H9 (cell line): ENCODE measurements at regions not wholly inside any gene's neighbourhood (a gene's known extent, or its start where the extent isn't known, plus 50 kb on each side); places are given as distances from the start of the nearest gene placed in this dataset.

Source experiments
- DNase-seq: peaks from one replicate; pipeline ENCODE4 v3.0.0-alpha.2; 2017
- H2AFZ ChIP-seq: one replicate; pipeline ENCODE4 v1.6.1; 2013; ENCODE audit warnings: mild to moderate bottlenecking, low read length, control low read depth, moderate library complexity
- H2AK5ac ChIP-seq: 2 replicates; pipeline ENCODE4 v1.6.1; 2013; ENCODE audit warnings: low read length, control low read depth, mixed read lengths; ENCODE audit not compliant: insufficient read length
- H2BK120ac ChIP-seq: one replicate; pipeline ENCODE4 v1.6.1; 2013; ENCODE audit warnings: low read depth, mild to moderate bottlenecking, low read length, control low read depth, inconsistent platforms; ENCODE audit not compliant: poor library complexity, severe bottlenecking
- H2BK12ac ChIP-seq: 2 replicates; pipeline ENCODE4 v1.6.1; 2013; ENCODE audit warnings: low read length, control low read depth, mixed read lengths, low read depth; ENCODE audit not compliant: insufficient read length
- H2BK15ac ChIP-seq: 2 replicates; pipeline ENCODE4 v1.6.1; 2013; ENCODE audit warnings: low read depth, low read length, control low read depth
- H2BK20ac ChIP-seq: one replicate; pipeline ENCODE4 v1.6.1; 2013; ENCODE audit warnings: low read depth, mild to moderate bottlenecking, low read length, control low read depth, inconsistent platforms; ENCODE audit not compliant: poor library complexity, severe bottlenecking
- H2BK5ac ChIP-seq: 2 replicates; pipeline ENCODE4 v1.6.1; 2013; ENCODE audit warnings: low read length, control low read depth, mixed read lengths; ENCODE audit not compliant: insufficient read length
- H3K14ac ChIP-seq: 2 replicates; pipeline ENCODE4 v1.6.1; 2013; ENCODE audit warnings: low read length, control low read depth; ENCODE audit not compliant: insufficient read depth
- H3K18ac ChIP-seq: 2 replicates; pipeline ENCODE4 v1.6.1; 2013; ENCODE audit warnings: low read depth, mild to moderate bottlenecking, mixed read lengths, low read length, control low read depth; ENCODE audit not compliant: insufficient read length
- H3K23ac ChIP-seq: 2 replicates; pipeline ENCODE4 v1.6.1; 2013; ENCODE audit warnings: low read length, control low read depth, mixed read lengths, low read depth; ENCODE audit not compliant: insufficient read length
- H3K23me2 ChIP-seq: 2 replicates; pipeline ENCODE4 v1.6.1; 2013; ENCODE audit warnings: low read depth, mild to moderate bottlenecking, mixed read lengths, low read length, control low read depth; ENCODE audit not compliant: insufficient read length, poor library complexity, severe bottlenecking
- H3K27ac ChIP-seq: 2 replicates; pipeline ENCODE4 v1.5.1; 2013; ENCODE audit warnings: low read length, control low read depth, mixed read lengths, low read depth; ENCODE audit not compliant: insufficient read length
- H3K27me3 ChIP-seq: 2 replicates; pipeline ENCODE4 v1.6.1; 2013; ENCODE audit warnings: low read length, control low read depth, inconsistent platforms; ENCODE audit not compliant: insufficient read depth
- H3K4ac ChIP-seq: 2 replicates; pipeline ENCODE4 v1.6.1; 2013; ENCODE audit warnings: low read depth, mild to moderate bottlenecking, control low read depth, inconsistent platforms, low read length, moderate library complexity
- H3K4me1 ChIP-seq: 2 replicates; pipeline ENCODE4 v1.6.1; 2013; ENCODE audit warnings: low read length, control low read depth, inconsistent platforms; ENCODE audit not compliant: insufficient read depth
- H3K4me2 ChIP-seq: 2 replicates; pipeline ENCODE4 v1.6.1; 2013; ENCODE audit warnings: low read length, control low read depth, mixed read lengths; ENCODE audit not compliant: insufficient read length, insufficient read depth
- H3K56ac ChIP-seq: 2 replicates; pipeline ENCODE4 v1.6.1; 2013; ENCODE audit warnings: low read depth, mild to moderate bottlenecking, mixed read lengths, low read length, control low read depth; ENCODE audit not compliant: insufficient read length
- H3K79me1 ChIP-seq: 2 replicates; pipeline ENCODE4 v1.6.1; 2013; ENCODE audit warnings: low read depth, mild to moderate bottlenecking, moderate library complexity, low read length, control low read depth, inconsistent platforms; ENCODE audit not compliant: insufficient read depth, poor library complexity, severe bottlenecking
- H3K79me2 ChIP-seq: 2 replicates; pipeline ENCODE4 v1.6.1; 2013; ENCODE audit warnings: low read length, control low read depth, inconsistent platforms; ENCODE audit not compliant: insufficient read depth
- H3K9ac ChIP-seq: 2 replicates; pipeline ENCODE4 v1.6.1; 2013; ENCODE audit warnings: low read length, control low read depth, mixed read lengths; ENCODE audit not compliant: insufficient read length; ENCODE audit errors: extremely low read depth
- H3K9me3 ChIP-seq: one replicate; pipeline ENCODE4 v1.6.1; 2013; ENCODE audit warnings: low read depth, low read length, inconsistent platforms; ENCODE audit not compliant: control insufficient read depth
- H3T11ph ChIP-seq: one replicate; pipeline ENCODE4 v1.6.1; 2013; ENCODE audit warnings: mild to moderate bottlenecking, low read length, control low read depth, inconsistent platforms
- H4K20me1 ChIP-seq: one replicate; pipeline ENCODE4 v1.6.1; 2013; ENCODE audit not compliant: control insufficient read depth, insufficient read length, insufficient read depth
- H4K5ac ChIP-seq: 2 replicates; pipeline ENCODE4 v1.6.1; 2013; ENCODE audit warnings: low read depth, mild to moderate bottlenecking, mixed read lengths, low read length, control low read depth; ENCODE audit not compliant: insufficient read length
- H4K8ac ChIP-seq: replicated peaks from 2 replicates; pipeline ENCODE4 v1.6.1; 2013; ENCODE audit warnings: low read length, control low read depth, mixed read lengths, low read depth; ENCODE audit not compliant: insufficient read length
- H4K91ac ChIP-seq: 2 replicates; pipeline ENCODE4 v1.6.1; 2013; ENCODE audit warnings: low read depth, mild to moderate bottlenecking, moderate library complexity, mixed read lengths, low read length, control low read depth; ENCODE audit not compliant: insufficient read length
- H3K27ac Mint-ChIP-seq, 3 experiments: 2 replicates in 2 of 3; 3 replicates in 1 of 3; pipeline ENCODE4 v1.8.0; 2020 to 2021; ENCODE audit warnings: mixed read lengths in 3 of 3, mild to moderate bottlenecking in 1 of 3, moderate library complexity in 1 of 3
- H3K27me3 Mint-ChIP-seq: 2 replicates; pipeline ENCODE4 v1.8.0; 2021; ENCODE audit warnings: low read depth, mild to moderate bottlenecking, moderate library complexity, mixed read lengths
- H3K36me3 Mint-ChIP-seq, 3 experiments: 2 replicates in 2 of 3; 3 replicates in 1 of 3; pipeline ENCODE4 v1.8.0; 2020 to 2021; ENCODE audit warnings: low read depth in 3 of 3, mixed read lengths in 3 of 3; ENCODE audit not compliant: insufficient read depth in 1 of 3
- H3K4me1 Mint-ChIP-seq, 2 experiments: 2 replicates each; pipeline ENCODE4 v1.8.0; 2020; ENCODE audit warnings: mixed read lengths in 2 of 2
- H3K4me3 Mint-ChIP-seq, 2 experiments: 2 replicates in 1 of 2; 3 replicates in 1 of 2; pipeline ENCODE4 v1.8.0; 2020 to 2021; ENCODE audit warnings: mild to moderate bottlenecking in 2 of 2, mixed read lengths in 2 of 2, moderate library complexity in 1 of 2
- H3K9me3 Mint-ChIP-seq, 2 experiments: 2 replicates in 1 of 2; 3 replicates in 1 of 2; pipeline ENCODE4 v1.8.0; 2020; ENCODE audit warnings: mild to moderate bottlenecking in 2 of 2, mixed read lengths in 2 of 2, moderate library complexity in 1 of 2
- WGBS: extraction: QIAGEN DNeasy Blood & Tissue Kit; methylation state at CpG from one replicate; pipeline ENCODE4 v1.1.7; 2013; ENCODE audit warnings: missing lambda C conversion rate, low lambda C conversion rate, mixed read lengths; ENCODE audit not compliant: insufficient read length; ENCODE audit errors: extremely low coverage; 5-methylcytosine and 5-hydroxymethylcytosine counted together
- TF ChIP-seq, protein P1 (sequence below): fragments of 200-600 bp; sonication (generic); conservative IDR thresholded peaks from 3 replicates; pipeline ENCODE4 v1.8.0; 2021; ENCODE audit warnings: antibody characterized with exemption, mild to moderate bottlenecking

- Histone ChIP-seq H3K9me3 (no peaks in the 10 kb centered on the region), H3K4me1 (0 out of 2 replicates have a peak, but pooled peaks cover 3% of the 10 kb centered on the region), H3K14ac (no peak overlapping the region), H2BK120ac (no peak overlapping the region), H3K56ac (no peak overlapping the region), H2BK20ac (no peak overlapping the region), H3K27me3 (no peaks in the 10 kb centered on the region), H3K79me2 (no peaks in the 10 kb centered on the region), H3K79me1 (no peaks in the 10 kb centered on the region), H4K5ac (no peak overlapping the region), H2AFZ (no peak overlapping the region), H4K20me1 (no peaks in the 10 kb centered on the region), H3K18ac (no peak overlapping the region), H2BK5ac (no peak overlapping the region), H2BK12ac (no peak overlapping the region), H3T11ph (no peak overlapping the region), H4K8ac (no peak overlapping the region), H2BK15ac (no peak overlapping the region), H2AK5ac (no peak overlapping the region), H3K4me2 (no peak overlapping the region), H3K4ac (no peak overlapping the region), H3K23me2 (no peaks in the 10 kb centered on the region), H3K23ac (no peak overlapping the region), H3K9ac (no peak overlapping the region), H4K91ac (no peak overlapping the region), H3K27ac (no peak overlapping the region)
- Mint-ChIP-seq H3K27ac (no peak overlapping the region), H3K4me1 (peaks cover 25 to 30% of the 10 kb centered on the region in 2 experiments), H3K4me3 (no peak overlapping the region), H3K36me3 (no peaks in the 10 kb centered on the region), H3K9me3 (peaks cover 0 to 2% of the 10 kb centered on the region in 2 experiments; a peak in 1 of 5 replicates), H3K27me3 (no peaks in the 10 kb centered on the region; the same call in none of the 2 replicates)
- WGBS: no CpG with 5 or more reads among the region's 4 CpGs
- no peak for DNase-seq
- TF ChIP-seq, protein P1, sequence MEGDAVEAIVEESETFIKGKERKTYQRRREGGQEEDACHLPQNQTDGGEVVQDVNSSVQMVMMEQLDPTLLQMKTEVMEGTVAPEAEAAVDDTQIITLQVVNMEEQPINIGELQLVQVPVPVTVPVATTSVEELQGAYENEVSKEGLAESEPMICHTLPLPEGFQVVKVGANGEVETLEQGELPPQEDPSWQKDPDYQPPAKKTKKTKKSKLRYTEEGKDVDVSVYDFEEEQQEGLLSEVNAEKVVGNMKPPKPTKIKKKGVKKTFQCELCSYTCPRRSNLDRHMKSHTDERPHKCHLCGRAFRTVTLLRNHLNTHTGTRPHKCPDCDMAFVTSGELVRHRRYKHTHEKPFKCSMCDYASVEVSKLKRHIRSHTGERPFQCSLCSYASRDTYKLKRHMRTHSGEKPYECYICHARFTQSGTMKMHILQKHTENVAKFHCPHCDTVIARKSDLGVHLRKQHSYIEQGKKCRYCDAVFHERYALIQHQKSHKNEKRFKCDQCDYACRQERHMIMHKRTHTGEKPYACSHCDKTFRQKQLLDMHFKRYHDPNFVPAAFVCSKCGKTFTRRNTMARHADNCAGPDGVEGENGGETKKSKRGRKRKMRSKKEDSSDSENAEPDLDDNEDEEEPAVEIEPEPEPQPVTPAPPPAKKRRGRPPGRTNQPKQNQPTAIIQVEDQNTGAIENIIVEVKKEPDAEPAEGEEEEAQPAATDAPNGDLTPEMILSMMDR: no peak
Measured at GRCh38 chr14:98728024-98728423, 544.0 kb downstream of the BCL11B start.
